Loucy (cell line): ENCODE measurements at regions not wholly inside any gene's neighbourhood (a gene's known extent, or its start where the extent isn't known, plus 50 kb on each side); places are given as distances from the start of the nearest gene placed in this dataset.

Source experiments
- H2AFZ ChIP-seq: fragments of 200-600 bp; sonication (generic); 2 replicates; pipeline ENCODE4 v1.6.0; 2016; ENCODE audit warnings: antibody characterized with exemption, mild to moderate bottlenecking, low read length, moderate library complexity
- H3F3A ChIP-seq: fragments of 200-600 bp; 2 replicates; pipeline ENCODE4 v1.6.0; 2016; ENCODE audit warnings: antibody characterized with exemption, low read depth, mild to moderate bottlenecking
- H3K27me3 ChIP-seq: fragments of 200-600 bp; sonication (generic); 2 replicates; pipeline ENCODE4 v1.6.1; 2014; ENCODE audit warnings: low read length, mild to moderate bottlenecking; ENCODE audit not compliant: insufficient read depth, poor library complexity, severe bottlenecking
- H3K36me3 ChIP-seq: fragments of 200-600 bp; sonication (generic); 2 replicates; pipeline ENCODE4 v1.6.1; 2016; ENCODE audit warnings: low read length; ENCODE audit not compliant: insufficient read depth
- H3K4me1 ChIP-seq: fragments of 200-600 bp; sonication (generic); 2 replicates; pipeline ENCODE4 v1.5.1; 2014; ENCODE audit warnings: low read length, mild to moderate bottlenecking; ENCODE audit not compliant: insufficient read depth, poor library complexity, severe bottlenecking
- H3K4me2 ChIP-seq: fragments of 200-600 bp; sonication (generic); 2 replicates; pipeline ENCODE4 v1.6.0; 2014; ENCODE audit warnings: antibody characterized with exemption, low read length, low read depth, mild to moderate bottlenecking; ENCODE audit not compliant: poor library complexity, severe bottlenecking
- H3K4me3 ChIP-seq: fragments of 200-600 bp; sonication (generic); 2 replicates; pipeline ENCODE4 v1.5.1; 2014; ENCODE audit warnings: low read length, mild to moderate bottlenecking, mixed read lengths; ENCODE audit not compliant: poor library complexity, severe bottlenecking
- H3K79me2 ChIP-seq: fragments of 200-600 bp; sonication (generic); 2 replicates; pipeline ENCODE4 v1.6.1; 2014; ENCODE audit warnings: low read length; ENCODE audit not compliant: insufficient read depth
- H3K9ac ChIP-seq: fragments of 200-600 bp; sonication (generic); 2 replicates; pipeline ENCODE4 v1.6.0; 2014; ENCODE audit warnings: mild to moderate bottlenecking, low read depth, low read length, moderate library complexity; ENCODE audit not compliant: poor library complexity, severe bottlenecking
- H3K9me2 ChIP-seq: fragments of 200-600 bp; sonication (generic); replicated peaks from 2 replicates; pipeline ENCODE4 v1.6.1; 2016; ENCODE audit warnings: low read depth, low read length, mixed read lengths
- H3K9me3 ChIP-seq: fragments of 200-600 bp; sonication (generic); 2 replicates; pipeline ENCODE4 v1.6.1; 2014; ENCODE audit warnings: mild to moderate bottlenecking, antibody characterized with exemption, low read length, low read depth; ENCODE audit not compliant: insufficient read depth
- H4K20me1 ChIP-seq: fragments of 200-600 bp; sonication (generic); 2 replicates; pipeline ENCODE4 v1.6.0; 2014; ENCODE audit warnings: antibody characterized with exemption, low read length, mild to moderate bottlenecking; ENCODE audit not compliant: insufficient read depth, poor library complexity, severe bottlenecking
- EZH2phosphoT487 ChIP-seq: fragments of 200-600 bp; IDR thresholded peaks from 2 replicates; pipeline ENCODE4 v1.6.1; 2018; ENCODE audit warnings: antibody characterized with exemption, mild to moderate bottlenecking, moderate library complexity, borderline replicate concordance
- TF ChIP-seq, protein P1 (sequence below): fragments of 200-600 bp; sonication (generic); conservative IDR thresholded peaks from 2 replicates; pipeline ENCODE4 v1.5.1; 2014; ENCODE audit warnings: mild to moderate bottlenecking, antibody characterized with exemption, low read length

DNA sequence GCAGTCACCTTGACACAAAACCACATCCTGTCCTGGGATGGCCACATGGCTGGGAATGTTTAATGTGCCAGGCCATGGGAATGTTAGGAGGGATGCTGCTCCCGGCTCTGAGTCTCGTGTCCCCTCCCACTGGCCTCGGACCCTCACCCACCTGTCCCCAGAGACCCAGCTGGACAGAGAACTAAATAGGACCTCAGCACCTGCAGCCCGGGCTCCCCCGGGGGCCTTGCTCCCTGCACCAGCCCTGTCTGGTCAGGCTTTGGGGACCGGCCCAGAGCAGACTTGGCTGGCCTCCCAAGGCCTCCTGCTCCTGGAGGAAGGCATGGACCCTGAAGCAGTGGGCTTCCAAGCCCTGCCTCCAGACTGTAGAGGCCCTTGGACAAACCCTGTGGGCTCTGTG lies 100.0 kb upstream of the IQSEC1 start:
- no peaks in the 10 kb centered on the region for H3F3A ChIP-seq
- no peaks in the 10 kb centered on the region for H4K20me1 ChIP-seq
- no peaks in the 10 kb centered on the region for H3K36me3 ChIP-seq
- H3K9me3 ChIP-seq, result 0 out of 2 replicates have a peak, but pooled peaks cover 5% of the 10 kb centered on the region
- no peaks in the 10 kb centered on the region for H3K27me3 ChIP-seq
- H3K9me2 ChIP-seq, result no peaks in the 10 kb centered on the region
- TF ChIP-seq EZH2phosphoT487, result no peak
- TF ChIP-seq, protein P1, sequence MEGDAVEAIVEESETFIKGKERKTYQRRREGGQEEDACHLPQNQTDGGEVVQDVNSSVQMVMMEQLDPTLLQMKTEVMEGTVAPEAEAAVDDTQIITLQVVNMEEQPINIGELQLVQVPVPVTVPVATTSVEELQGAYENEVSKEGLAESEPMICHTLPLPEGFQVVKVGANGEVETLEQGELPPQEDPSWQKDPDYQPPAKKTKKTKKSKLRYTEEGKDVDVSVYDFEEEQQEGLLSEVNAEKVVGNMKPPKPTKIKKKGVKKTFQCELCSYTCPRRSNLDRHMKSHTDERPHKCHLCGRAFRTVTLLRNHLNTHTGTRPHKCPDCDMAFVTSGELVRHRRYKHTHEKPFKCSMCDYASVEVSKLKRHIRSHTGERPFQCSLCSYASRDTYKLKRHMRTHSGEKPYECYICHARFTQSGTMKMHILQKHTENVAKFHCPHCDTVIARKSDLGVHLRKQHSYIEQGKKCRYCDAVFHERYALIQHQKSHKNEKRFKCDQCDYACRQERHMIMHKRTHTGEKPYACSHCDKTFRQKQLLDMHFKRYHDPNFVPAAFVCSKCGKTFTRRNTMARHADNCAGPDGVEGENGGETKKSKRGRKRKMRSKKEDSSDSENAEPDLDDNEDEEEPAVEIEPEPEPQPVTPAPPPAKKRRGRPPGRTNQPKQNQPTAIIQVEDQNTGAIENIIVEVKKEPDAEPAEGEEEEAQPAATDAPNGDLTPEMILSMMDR, result no peak
- H2AFZ ChIP-seq, result no peak overlapping the region
- H3K79me2 ChIP-seq, result no peaks in the 10 kb centered on the region
- H3K4me3 ChIP-seq, result no peak overlapping the region
- H3K9ac ChIP-seq, result no peak overlapping the region
- H3K4me2 ChIP-seq, result no peak overlapping the region
- H3K4me1 ChIP-seq, result no peaks in the 10 kb centered on the region

DNA sequence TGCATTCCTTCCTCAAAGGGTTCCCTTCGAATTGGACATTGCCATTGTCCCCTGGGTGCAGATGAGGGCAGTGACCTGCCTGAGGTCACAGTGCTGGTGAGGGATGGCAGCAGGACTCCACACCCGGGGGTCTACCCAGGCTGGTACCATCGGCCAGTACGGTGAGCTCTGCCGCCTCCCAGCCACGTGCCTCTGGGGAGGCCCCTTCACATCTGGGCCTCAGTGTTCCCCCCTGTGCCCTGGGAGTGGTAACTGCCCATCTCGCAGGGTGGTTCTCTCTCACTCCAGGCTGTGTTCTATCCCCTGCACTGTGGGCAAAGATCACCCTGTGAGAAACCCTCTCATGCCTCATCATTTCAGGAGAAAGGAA lies 99.4 kb upstream of the IQSEC1 start:
- no peak overlapping the region for H3K9ac ChIP-seq

DNA sequence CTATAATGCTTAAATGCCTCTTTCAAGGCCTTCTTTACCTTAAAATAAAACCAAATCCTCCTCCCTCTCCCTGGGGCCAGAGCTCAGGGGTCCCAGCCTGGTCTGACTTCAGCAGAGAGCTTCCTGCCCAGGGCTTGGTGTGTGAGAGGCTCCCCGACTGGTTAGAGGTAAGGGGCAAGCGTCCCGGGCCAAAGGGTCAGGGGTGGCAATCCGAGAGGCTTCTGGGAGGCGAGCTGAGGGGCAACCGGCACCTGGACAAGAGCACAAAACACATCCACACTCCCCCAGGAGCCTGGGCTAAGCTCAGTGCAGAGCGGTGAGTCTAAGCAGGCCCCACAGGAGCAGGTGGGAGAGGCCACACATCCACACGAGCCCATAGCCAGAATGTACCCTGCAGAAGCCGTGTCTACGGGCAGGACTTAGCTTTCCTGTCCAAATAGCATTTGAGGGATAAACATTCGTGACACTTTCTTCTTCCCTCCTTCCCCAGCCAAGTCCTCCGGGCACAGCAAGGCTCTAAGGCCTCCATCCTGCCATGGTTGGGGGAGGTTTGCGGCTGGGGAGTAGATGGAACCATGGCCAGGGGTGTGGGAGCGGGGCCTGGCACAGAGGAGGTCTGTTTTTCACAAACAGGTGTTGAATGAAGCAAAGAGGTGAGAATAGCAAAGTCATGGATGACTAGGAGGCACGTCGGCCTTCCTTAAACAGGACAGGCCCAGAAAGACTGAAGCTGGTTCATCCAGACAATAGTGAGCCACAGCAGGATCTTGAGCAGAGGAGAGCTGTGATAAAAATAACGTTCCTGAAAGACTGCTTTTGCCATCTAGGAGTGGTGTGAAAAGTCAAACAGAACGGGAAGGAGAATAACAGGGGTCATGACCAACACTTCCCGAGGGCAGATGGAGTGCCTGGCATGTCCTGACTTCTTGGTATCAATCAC lies 98.7 kb upstream of the IQSEC1 start:
- no peaks in the 10 kb centered on the region for H4K20me1 ChIP-seq
- no peaks in the 10 kb centered on the region for H3K27me3 ChIP-seq
- TF ChIP-seq, protein P1, result no peak
- no peak for TF ChIP-seq EZH2phosphoT487

More for the DNA sequence above, 99.4 kb upstream of the IQSEC1 start:
- Histone ChIP-seq H3K36me3 (no peaks in the 10 kb centered on the region), H3K27me3 (no peaks in the 10 kb centered on the region), H3K4me3 (no peak overlapping the region), H2AFZ (no peak overlapping the region), H3K9me2 (no peaks in the 10 kb centered on the region), H3K4me1 (no peaks in the 10 kb centered on the region), H3K9me3 (no peaks in the 10 kb centered on the region), H3F3A (no peaks in the 10 kb centered on the region), H3K79me2 (no peaks in the 10 kb centered on the region), H4K20me1 (no peaks in the 10 kb centered on the region), H3K4me2 (no peak overlapping the region)
- no peak for TF ChIP-seq EZH2phosphoT487
- TF ChIP-seq, protein P1, result no peak

More for the DNA sequence above, 98.7 kb upstream of the IQSEC1 start:
- Histone ChIP-seq H3K36me3 (no peaks in the 10 kb centered on the region), H3K79me2 (no peaks in the 10 kb centered on the region), H3K9me2 (no peaks in the 10 kb centered on the region), H3K4me2 (no peak overlapping the region), H3K9ac (no peak overlapping the region), H3F3A (no peaks in the 10 kb centered on the region), H3K4me3 (no peak overlapping the region), H3K9me3 (no peaks in the 10 kb centered on the region), H3K4me1 (no peaks in the 10 kb centered on the region), H2AFZ (no peak overlapping the region)
